B cell (primary cell): ENCODE measurements at regions not wholly inside any gene's neighbourhood (a gene's known extent, or its start where the extent isn't known, plus 50 kb on each side); places are given as distances from the start of the nearest gene placed in this dataset.

ENCODE experiments used
- ATAC-seq: fragments of 200-7000 bp; cut with Tn5 transposase; one replicate; pipeline ENCODE4 v1.10.0; 2021; ENCODE audit warnings: low read depth, mild to moderate bottlenecking, moderate number of reproducible peaks, moderate library complexity
- CTCF ChIA-PET: fragments of 350-600 bp; sonication (Branson Sonifier 250); formaldehyde crosslinking; loops from one replicate; lab custom pipeline; 2021; ENCODE audit warnings: antibody characterized with exemption, inconsistent platforms; lab: Charles Lee
- POLR2A ChIA-PET: fragments of 350-600 bp; sonication (Branson Sonifier 250); formaldehyde crosslinking; loops from one replicate; lab custom pipeline; 2021; ENCODE audit warnings: antibody characterized with exemption; lab: Charles Lee
- DNase-seq: peaks from one replicate; pipeline ENCODE4 v3.0.0; 2013
- H2AFZ ChIP-seq: 2 replicates; pipeline ENCODE4 v1.6.1; 2012; ENCODE audit warnings: mild to moderate bottlenecking, low read depth, low read length; ENCODE audit not compliant: insufficient read depth, poor library complexity, severe bottlenecking
- H3K27ac ChIP-seq, 2 donors: 1 replicate in 1 of 2; 2 replicates in 1 of 2; pipeline ENCODE4 v1.5.1; 2012 to 2013; ENCODE audit warnings: low read length in 2 of 2, mild to moderate bottlenecking in 2 of 2, moderate library complexity in 1 of 2
- H3K27me3 ChIP-seq, 4 experiments: fragments of 200-600 bp in 1 of 4; sonication (generic) in 1 of 4; replicated peaks in 1 of 4; 1 replicate in 2 of 4; 2 replicates in 2 of 4; pipeline versions ENCODE4 v1.6.1 to v1.7.0; 2013 to 2016; ENCODE audit warnings: low read length in 3 of 4, mild to moderate bottlenecking in 2 of 4, mixed read lengths in 1 of 4, moderate library complexity in 1 of 4; ENCODE audit not compliant: insufficient read depth in 4 of 4, control insufficient read depth in 3 of 4; ENCODE audit errors: control extremely low read depth in 1 of 4
- H3K36me3 ChIP-seq, 2 experiments: replicated peaks in 1 of 2; 1 replicate in 1 of 2; 2 replicates in 1 of 2; pipeline versions ENCODE4 v1.6.1 to v1.7.1; 2013; ENCODE audit warnings: low read length in 1 of 2; ENCODE audit not compliant: insufficient read depth in 2 of 2, control insufficient read depth in 1 of 2; ENCODE audit errors: control extremely low read depth in 1 of 2, extremely low read depth in 1 of 2
- H3K4me1 ChIP-seq, 2 donors: fragments of 200-600 bp in 1 of 2; sonication (generic) in 1 of 2; 1 replicate in 1 of 2; 2 replicates in 1 of 2; pipeline versions ENCODE4 v1.5.1 to v1.6.1; 2013 to 2017; ENCODE audit warnings: low read length in 2 of 2; ENCODE audit not compliant: control insufficient read depth in 2 of 2, insufficient read depth in 2 of 2
- H3K4me2 ChIP-seq: replicated peaks from 2 replicates; pipeline ENCODE3; 2012; ENCODE audit warnings: mild to moderate bottlenecking, low read depth, low read length; ENCODE audit not compliant: poor library complexity, severe bottlenecking
- H3K4me3 ChIP-seq, 5 experiments: fragments of 200-600 bp in 1 of 5; sonication (generic) in 1 of 5; 1 replicate in 3 of 5; 2 replicates in 2 of 5; pipeline versions ENCODE4 v1.5.1 to v1.7.0; 2011 to 2016; ENCODE audit warnings: low read length in 4 of 5, mild to moderate bottlenecking in 4 of 5, low read depth in 2 of 5, control low read depth in 1 of 5, moderate library complexity in 1 of 5; ENCODE audit not compliant: insufficient read depth in 1 of 5; ENCODE audit errors: control extremely low read depth in 1 of 5, extremely low read depth in 1 of 5
- H3K79me2 ChIP-seq: fragments of 200-600 bp; sonication (generic); one replicate; pipeline ENCODE4 v1.6.0; 2016; ENCODE audit warnings: low read length; ENCODE audit not compliant: control insufficient read depth, insufficient read depth
- H3K9ac ChIP-seq: fragments of 200-600 bp; sonication (generic); 2 replicates; pipeline ENCODE4 v1.6.1; 2017; ENCODE audit warnings: mild to moderate bottlenecking, low read length, moderate library complexity
- H3K9me3 ChIP-seq, 3 donors: one replicate each; pipeline versions ENCODE4 v1.6.1 to v1.7.1; 2013; ENCODE audit warnings: low read length in 2 of 3; ENCODE audit not compliant: control insufficient read depth in 2 of 3, insufficient read depth in 1 of 3; ENCODE audit errors: control extremely low read depth in 1 of 3
- H4K20me1 ChIP-seq: 2 replicates; pipeline ENCODE4 v1.6.0; 2012; ENCODE audit warnings: mild to moderate bottlenecking, low read length; ENCODE audit not compliant: insufficient read depth, control insufficient read depth, poor library complexity, severe bottlenecking
- H3K27ac Mint-ChIP-seq: one replicate; pipeline ENCODE4 v1.8.0; 2021; ENCODE audit warnings: mixed read lengths
- H3K27me3 Mint-ChIP-seq: one replicate; pipeline ENCODE4 v1.8.0; 2021; ENCODE audit warnings: mixed read lengths
- H3K4me1 Mint-ChIP-seq: one replicate; pipeline ENCODE4 v1.8.0; 2021; ENCODE audit warnings: mixed read lengths
- H3K4me3 Mint-ChIP-seq: one replicate; pipeline ENCODE4 v1.8.0; 2021; ENCODE audit warnings: mixed read lengths
- H3K9me3 Mint-ChIP-seq: one replicate; pipeline ENCODE4 v1.8.0; 2022; ENCODE audit warnings: mixed read lengths; ENCODE audit not compliant: insufficient read depth
- CTCF ChIP-seq: fragments of 200-600 bp; IDR thresholded peaks from one replicate; pipeline ENCODE4 v1.8.0; 2022; ENCODE audit warnings: antibody characterized with exemption, mild to moderate bottlenecking
- EZH2 ChIP-seq: IDR thresholded peaks from 2 replicates; pipeline ENCODE4 v1.6.1; 2012; ENCODE audit warnings: borderline replicate concordance, low read depth, mild to moderate bottlenecking, moderate library complexity, low read length; ENCODE audit not compliant: insufficient read depth, poor library complexity, severe bottlenecking
- WGBS: methylation state at CpG from one replicate; pipeline ENCODE4 v1.1.5; 2013; ENCODE audit warnings: missing lambda C conversion rate; ENCODE audit not compliant: insufficient coverage; 5-methylcytosine and 5-hydroxymethylcytosine counted together
- intact Hi-C: fragments of 100-400 bp; cut with micrococcal nuclease; formaldehyde crosslinking; loops from one replicate; pipeline ENCODE4 v1.10.0; 2022

DNA sequence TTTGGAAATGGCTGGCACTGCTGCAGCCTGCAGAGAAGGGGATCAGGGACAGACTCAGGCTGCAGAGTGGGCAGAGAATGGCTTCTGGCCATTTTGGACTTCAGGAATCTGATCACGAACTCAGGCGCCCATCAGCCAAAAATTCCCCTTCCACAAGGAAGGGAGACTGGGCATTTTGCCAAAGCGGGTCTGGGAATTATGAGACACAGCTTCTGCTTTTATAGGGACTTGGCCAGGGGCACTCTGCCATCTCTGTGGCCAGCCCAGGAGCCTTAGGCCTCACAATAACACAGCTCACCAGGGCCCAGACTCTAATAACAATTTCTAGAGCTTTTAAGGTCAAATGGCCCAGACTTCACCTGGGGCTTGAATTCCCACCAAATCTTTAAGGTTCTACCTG is 74.7 kb downstream of the CHST1 start:
- H3K4me2 ChIP-seq, result no peak overlapping the region
- H3K27ac ChIP-seq, result no peak overlapping the region
- H3K4me1 Mint-ChIP-seq, result no peaks in the 10 kb centered on the region
- ATAC-seq (no peak), DNase-seq (no peak)
- no peak overlapping the region for H3K4me3 Mint-ChIP-seq
- peaks cover 0 to 10% (median 4%) of the 10 kb centered on the region in 4 experiments for H3K27me3 ChIP-seq
- H3K27me3 Mint-ChIP-seq, result peaks cover 16% of the 10 kb centered on the region
- H3K36me3 ChIP-seq, result no peaks in the 10 kb centered on the region
- H3K9me3 ChIP-seq, result peaks cover 0 to 3% (median 0%) of the 10 kb centered on the region in 3 donors
- H3K79me2 ChIP-seq, result no peaks in the 10 kb centered on the region
- H4K20me1 ChIP-seq, result no peaks in the 10 kb centered on the region
- TF ChIP-seq EZH2, result no peak
- no peak for TF ChIP-seq CTCF
- H3K9me3 Mint-ChIP-seq, result no peaks in the 10 kb centered on the region
- H3K9ac ChIP-seq, result no peak overlapping the region
- WGBS, result 81% methylated on average over 3 of the region's 3 CpGs
- POLR2A ChIA-PET, result no interaction called here
- H3K4me3 ChIP-seq, result no peak overlapping the region
- intact Hi-C loops, result no loop called here
- no peak overlapping the region for H2AFZ ChIP-seq
- H3K27ac Mint-ChIP-seq, result no peak overlapping the region
- CTCF ChIA-PET, result no interaction called here
- no peaks in the 10 kb centered on the region for H3K4me1 ChIP-seq

GRCh38 chr11:45585205-45585604 is 80.2 kb downstream of the CHST1 start:
- H3K27ac Mint-ChIP-seq, result no peak overlapping the region
- Histone ChIP-seq H3K36me3 (no peaks in the 10 kb centered on the region), H3K27me3 (peaks cover 0 to 14% (median 4%) of the 10 kb centered on the region in 4 experiments), H3K79me2 (no peaks in the 10 kb centered on the region), H3K9ac (no peak overlapping the region), H3K4me1 (no peaks in the 10 kb centered on the region), H4K20me1 (no peaks in the 10 kb centered on the region), H3K27ac (no peak overlapping the region), H2AFZ (no peak overlapping the region), H3K4me3 (no peak overlapping the region), H3K9me3 (peaks cover 0 to 6% (median 0%) of the 10 kb centered on the region in 3 donors), H3K4me2 (no peak overlapping the region)
- peaks cover 36% of the 10 kb centered on the region for H3K27me3 Mint-ChIP-seq
- DNase-seq (no peak), ATAC-seq (no peak)
- WGBS, result 79% methylated on average over 4 of the region's 5 CpGs
- intact Hi-C loops, result no loop called here
- H3K9me3 Mint-ChIP-seq, result no peaks in the 10 kb centered on the region
- CTCF ChIA-PET, result no interaction called here
- H3K4me3 Mint-ChIP-seq, result no peak overlapping the region
- TF ChIP-seq CTCF, result no peak
- TF ChIP-seq EZH2, result no peak
- no peaks in the 10 kb centered on the region for H3K4me1 Mint-ChIP-seq
- POLR2A ChIA-PET, result no interaction called here
